Panc1 (cell line): ENCODE measurements at regions not wholly inside any gene's neighbourhood (a gene's known extent, or its start where the extent isn't known, plus 50 kb on each side); places are given as distances from the start of the nearest gene placed in this dataset.

Source experiments
- CTCF ChIP-seq: fragments of 450-650 bp; IDR thresholded peaks from 2 replicates; pipeline ENCODE4 v1.5.1; 2017; ENCODE audit warnings: mild to moderate bottlenecking
- POLR2AphosphoS5 ChIP-seq: IDR thresholded peaks from 2 replicates; pipeline ENCODE4 v1.6.1; 2012; ENCODE audit warnings: mild to moderate bottlenecking, low read depth, low read length, moderate library complexity
- REST ChIP-seq, 2 experiments: IDR thresholded peaks; 2 replicates each; pipeline ENCODE4 v1.6.1; 2011 to 2012; ENCODE audit warnings: low read depth in 2 of 2, control low read depth in 1 of 2, low read length in 1 of 2, mild to moderate bottlenecking in 1 of 2, moderate library complexity in 1 of 2; ENCODE audit not compliant: insufficient read depth in 1 of 2

GRCh38 chr5:124172389-124173003, 573.9 kb downstream of the ZNF608 start:
- TF ChIP-seq CTCF, result no peak
- no peak for TF ChIP-seq POLR2AphosphoS5
- no peak for TF ChIP-seq REST (IDR thresholded peaks at IDR 0.05; ENCODE audit: insufficient read depth in 1 of 2, low read depth in 2 of 2, low read length in 1 of 2)
